IMR-90 (cell line): ENCODE measurements at regions not wholly inside any gene's neighbourhood (a gene's known extent, or its start where the extent isn't known, plus 50 kb on each side); places are given as distances from the start of the nearest gene placed in this dataset.

Experiments used
- ATAC-seq: fragments of 200-7000 bp; cut with Tn5 transposase; 2 replicates; pipeline ENCODE4 v1.9.1; 2020; ENCODE audit warnings: low read depth, mild to moderate bottlenecking, moderate library complexity
- BruUV-seq: library from RNA; stranded (reverse); fragments of 400-500 nt; replicated peaks from 2 replicates; lab custom pipeline; 2021; lab: Mats Ljungman, UMichigan
- CTCF ChIA-PET: fragments of 300-600 bp; formaldehyde crosslinking; extraction: SDS; loops from one replicate; lab custom pipeline; 2021; ENCODE audit warnings: antibody characterized with exemption; lab: Yijun Ruan, JAX
- POLR2A ChIA-PET: fragments of 300-600 bp; sonication (Branson Sonifier 250); formaldehyde crosslinking; loops from one replicate; lab custom pipeline; 2022; ENCODE audit warnings: antibody characterized with exemption; ENCODE audit not compliant: unreplicated experiment; lab: Charles Lee
- DNase-seq: peaks from one replicate; pipeline ENCODE4 v3.0.0; 2013
- H2AFZ ChIP-seq: replicated peaks from 2 replicates; pipeline ENCODE3; 2013; ENCODE audit warnings: low read length, mild to moderate bottlenecking; ENCODE audit not compliant: poor library complexity
- H2AK5ac ChIP-seq: 2 replicates; pipeline ENCODE4 v1.6.1; 2013; ENCODE audit warnings: low read depth, low read length, inconsistent platforms
- H2AK9ac ChIP-seq: replicated peaks from 2 replicates; pipeline ENCODE3; 2013; ENCODE audit warnings: mild to moderate bottlenecking, low read depth, low read length, moderate library complexity; ENCODE audit not compliant: poor library complexity
- H2BK120ac ChIP-seq: 2 replicates; pipeline ENCODE4 v1.6.1; 2013; ENCODE audit warnings: low read depth, low read length, inconsistent platforms
- H2BK15ac ChIP-seq: 3 replicates; pipeline ENCODE4 v1.6.1; 2013; ENCODE audit warnings: low read depth, low read length, inconsistent platforms
- H2BK20ac ChIP-seq: 2 replicates; pipeline ENCODE4 v1.6.1; 2013; ENCODE audit warnings: low read depth, mild to moderate bottlenecking, inconsistent platforms, low read length, moderate library complexity
- H2BK5ac ChIP-seq: 2 replicates; pipeline ENCODE4 v1.6.1; 2013; ENCODE audit warnings: mild to moderate bottlenecking, low read depth, low read length, inconsistent platforms; ENCODE audit not compliant: poor library complexity, severe bottlenecking
- H3K14ac ChIP-seq: replicated peaks from 2 replicates; pipeline ENCODE4 v1.6.1; 2013; ENCODE audit warnings: low read depth, low read length, inconsistent platforms
- H3K18ac ChIP-seq: 2 replicates; pipeline ENCODE4 v1.6.1; 2013; ENCODE audit warnings: low read depth, low read length, control low read depth
- H3K23ac ChIP-seq: 2 replicates; pipeline ENCODE4 v1.6.1; 2013; ENCODE audit warnings: low read depth, low read length, inconsistent platforms
- H3K27ac ChIP-seq: 2 replicates; pipeline ENCODE4 v1.5.1; 2013; ENCODE audit warnings: mild to moderate bottlenecking, control low read depth, low read length; ENCODE audit not compliant: insufficient read depth
- H3K27me3 ChIP-seq: 2 replicates; pipeline ENCODE4 v1.6.1; 2013; ENCODE audit warnings: low read length; ENCODE audit not compliant: control insufficient read depth, insufficient read depth
- H3K36me3 ChIP-seq: 2 replicates; pipeline ENCODE4 v1.6.1; 2013; ENCODE audit warnings: low read length, mixed read lengths; ENCODE audit not compliant: control insufficient read depth, insufficient read depth
- H3K4ac ChIP-seq: 2 replicates; pipeline ENCODE4 v1.6.1; 2013; ENCODE audit warnings: low read depth, low read length, inconsistent platforms
- H3K4me1 ChIP-seq: 2 replicates; pipeline ENCODE4 v1.6.1; 2013; ENCODE audit warnings: low read length, mixed read lengths; ENCODE audit not compliant: control insufficient read depth, insufficient read depth
- H3K4me2 ChIP-seq: 2 replicates; pipeline ENCODE4 v1.6.1; 2013; ENCODE audit warnings: low read depth, mild to moderate bottlenecking, control low read depth, low read length, moderate library complexity
- H3K4me3 ChIP-seq: 2 replicates; pipeline ENCODE4 v1.5.1; 2013; ENCODE audit warnings: low read depth, mild to moderate bottlenecking, control low read depth, low read length, moderate library complexity; ENCODE audit not compliant: insufficient read depth
- H3K56ac ChIP-seq: 2 replicates; pipeline ENCODE4 v1.6.1; 2013; ENCODE audit warnings: low read length, inconsistent platforms; ENCODE audit not compliant: insufficient read depth; ENCODE audit errors: extremely low read depth
- H3K79me1 ChIP-seq, 2 experiments: 2 replicates each; pipeline ENCODE4 v1.6.1; 2013; ENCODE audit warnings: low read length in 2 of 2, inconsistent platforms in 1 of 2, low read depth in 1 of 2
- H3K9ac ChIP-seq: 2 replicates; pipeline ENCODE4 v1.6.1; 2013; ENCODE audit warnings: low read depth, low read length, control low read depth
- H3K9me1 ChIP-seq: 2 replicates; pipeline ENCODE4 v1.6.1; 2013; ENCODE audit warnings: low read length, inconsistent platforms; ENCODE audit not compliant: insufficient read depth
- H3K9me3 ChIP-seq: 2 replicates; pipeline ENCODE4 v1.6.1; 2013; ENCODE audit warnings: low read length; ENCODE audit not compliant: control insufficient read depth, insufficient read depth
- H4K20me1 ChIP-seq: 2 replicates; pipeline ENCODE4 v1.6.1; 2013; ENCODE audit warnings: low read length, inconsistent platforms; ENCODE audit not compliant: insufficient read depth
- H4K5ac ChIP-seq: 2 replicates; pipeline ENCODE4 v1.6.1; 2013; ENCODE audit warnings: mild to moderate bottlenecking, low read depth, low read length, control low read depth
- H4K8ac ChIP-seq, 2 experiments: 2 replicates each; pipeline ENCODE4 v1.6.1; 2013; ENCODE audit warnings: low read depth in 2 of 2, low read length in 2 of 2, control low read depth in 1 of 2, inconsistent platforms in 1 of 2
- H4K91ac ChIP-seq: 2 replicates; pipeline ENCODE4 v1.6.1; 2013; ENCODE audit warnings: low read depth, low read length, inconsistent platforms; ENCODE audit not compliant: insufficient read depth
- BHLHE40 ChIP-seq: fragments of 150-350 bp; IDR thresholded peaks from 2 replicates; pipeline ENCODE4 v1.6.1; 2016; ENCODE audit warnings: mild to moderate bottlenecking, low read depth, low read length
- CEBPB ChIP-seq: IDR thresholded peaks from 2 replicates; pipeline ENCODE4 v1.6.1; 2012; ENCODE audit warnings: low read depth, low read length, improper control_type of control experiment
- CHD1 ChIP-seq: IDR thresholded peaks from 2 replicates; pipeline ENCODE4 v1.6.1; 2012; ENCODE audit warnings: low read depth, low read length, improper control_type of control experiment
- ELK1 ChIP-seq: fragments of 150-350 bp; IDR thresholded peaks from 2 replicates; pipeline ENCODE4 v1.6.1; 2016; ENCODE audit warnings: low read depth, mild to moderate bottlenecking, low read length, moderate library complexity, borderline replicate concordance
- FOS ChIP-seq: fragments of 150-350 bp; IDR thresholded peaks from 2 replicates; pipeline ENCODE4 v1.6.1; 2016; ENCODE audit warnings: low read depth, low read length
- MAFK ChIP-seq: IDR thresholded peaks from 2 replicates; pipeline ENCODE4 v1.6.1; 2012; ENCODE audit warnings: low read depth, low read length, improper control_type of control experiment
- MXI1 ChIP-seq: IDR thresholded peaks from 2 replicates; pipeline ENCODE4 v1.6.1; 2012; ENCODE audit warnings: low read depth, mild to moderate bottlenecking, low read length, moderate library complexity, borderline replicate concordance
- NFE2L2 ChIP-seq: fragments of 150-350 bp; IDR thresholded peaks from 2 replicates; pipeline ENCODE4 v1.6.1; 2016; ENCODE audit warnings: low read depth, mild to moderate bottlenecking, low read length
- POLR2A ChIP-seq: IDR thresholded peaks from 2 replicates; pipeline ENCODE4 v1.6.1; 2012; ENCODE audit warnings: mild to moderate bottlenecking, low read depth, low read length
- RAD21 ChIP-seq: IDR thresholded peaks from 2 replicates; pipeline ENCODE4 v1.6.1; 2012; ENCODE audit warnings: low read length, improper control_type of control experiment
- RCOR1 ChIP-seq: IDR thresholded peaks from 2 replicates; pipeline ENCODE4 v1.6.1; 2012; ENCODE audit warnings: mild to moderate bottlenecking, low read length, improper control_type of control experiment; ENCODE audit not compliant: insufficient replicate concordance
- RFX5 ChIP-seq: IDR thresholded peaks from 2 replicates; pipeline ENCODE4 v1.8.0; 2012; ENCODE audit warnings: low read depth, mild to moderate bottlenecking, low read length, moderate library complexity
- SMC3 ChIP-seq: fragments of 150-350 bp; IDR thresholded peaks from 2 replicates; pipeline ENCODE4 v1.6.1; 2016; ENCODE audit warnings: low read depth, mild to moderate bottlenecking, antibody characterized with exemption, low read length, moderate library complexity
- WGBS, 2 experiments: methylation state at CpG; one replicate each; pipeline versions ENCODE4 v1.1.5 to v1.1.7; 2013; ENCODE audit warnings: missing lambda C conversion rate in 2 of 2; ENCODE audit not compliant: insufficient read length in 1 of 2; ENCODE audit errors: extremely low coverage in 2 of 2; 5-methylcytosine and 5-hydroxymethylcytosine counted together
- dilution Hi-C: fragments of 300-500 bp; cut with HindIII; formaldehyde crosslinking; loops from one replicate; pipeline ENCODE4 v1.14.3; 2018; ENCODE audit warnings: low sequenced_read_pairs; ENCODE audit not compliant: unreplicated experiment
- in situ Hi-C: fragments of 300-500 bp; cut with MboI; formaldehyde crosslinking; loops from 3 replicates; pipeline ENCODE4 v1.14.3; 2019; ENCODE audit warnings: low sequenced_read_pairs, inconsistent platforms, mixed read lengths
- intact Hi-C: fragments of 100-400 bp; cut with micrococcal nuclease; formaldehyde crosslinking; loops from 2 replicates; pipeline ENCODE4 v1.10.0; 2022
- TF ChIP-seq, protein P1 (sequence below): conservative IDR thresholded peaks from 2 replicates; pipeline ENCODE4 v1.5.1; 2012; ENCODE audit warnings: mild to moderate bottlenecking, low read depth, low read length, improper control_type of control experiment
- TF ChIP-seq, protein P2 (sequence below): fragments of 150-350 bp; IDR thresholded peaks from 2 replicates; pipeline ENCODE4 v1.6.1; 2017; ENCODE audit warnings: mild to moderate bottlenecking, antibody characterized with exemption, low read length, low read depth

DNA sequence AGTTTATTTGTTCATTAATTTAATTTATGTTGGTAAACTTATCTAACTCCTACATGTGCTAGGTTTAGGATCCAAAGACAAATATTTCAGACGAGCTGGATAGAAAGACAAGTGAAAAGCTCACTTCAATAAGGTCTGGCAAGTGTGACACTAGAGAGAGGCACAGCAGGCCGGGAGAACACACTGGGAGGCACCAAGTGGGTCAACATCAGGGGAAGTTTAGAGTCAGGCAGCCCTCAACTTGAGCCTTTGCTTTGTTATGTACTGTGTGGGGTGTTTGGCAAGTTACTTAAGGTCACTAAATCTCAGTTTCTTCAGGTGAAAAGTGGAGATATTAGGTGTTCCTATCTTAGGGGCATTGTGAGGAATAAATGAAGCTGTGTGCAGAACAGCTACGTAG lies 214.4 kb downstream of the PCSK1 start:
- peaks cover 4 to 11% of the 10 kb centered on the region in 2 experiments; a peak in 2 of 4 replicates for H3K79me1 ChIP-seq
- peak overlapping the region; percentile 86 for H3K18ac ChIP-seq
- H3K36me3 ChIP-seq = no peaks in the 10 kb centered on the region
- no peak overlapping the region for H3K4me2 ChIP-seq
- intact Hi-C loops = no loop called here
- dilution Hi-C loops = no loop called here
- H3K23ac ChIP-seq = peak overlapping the region; percentile 55; the same call in 1 of the 2 replicates
- H2AK5ac ChIP-seq = peak overlapping the region; percentile 72
- peak overlapping the region; percentile 100 for H2BK5ac ChIP-seq
- ChIA-PET POLR2A (no interaction called here), CTCF (no interaction called here)
- no peak overlapping the region for H3K4me3 ChIP-seq
- H3K9ac ChIP-seq = no peak overlapping the region
- H3K4ac ChIP-seq = peak overlapping the region; percentile 69
- no peak overlapping the region for H2AFZ ChIP-seq
- H2BK120ac ChIP-seq = peak overlapping the region; percentile 67
- no peaks in the 10 kb centered on the region for H4K20me1 ChIP-seq
- TF ChIP-seq CEBPB (no peak), BHLHE40 (no peak), POLR2A (no peak), RAD21 (no peak), RCOR1 (no peak), NFE2L2 (no peak), SMC3 (no peak), MXI1 (no peak), FOS (no peak), CHD1 (no peak), RFX5 (no peak), ELK1 (no peak), MAFK (no peak)
- TF ChIP-seq, protein P1, sequence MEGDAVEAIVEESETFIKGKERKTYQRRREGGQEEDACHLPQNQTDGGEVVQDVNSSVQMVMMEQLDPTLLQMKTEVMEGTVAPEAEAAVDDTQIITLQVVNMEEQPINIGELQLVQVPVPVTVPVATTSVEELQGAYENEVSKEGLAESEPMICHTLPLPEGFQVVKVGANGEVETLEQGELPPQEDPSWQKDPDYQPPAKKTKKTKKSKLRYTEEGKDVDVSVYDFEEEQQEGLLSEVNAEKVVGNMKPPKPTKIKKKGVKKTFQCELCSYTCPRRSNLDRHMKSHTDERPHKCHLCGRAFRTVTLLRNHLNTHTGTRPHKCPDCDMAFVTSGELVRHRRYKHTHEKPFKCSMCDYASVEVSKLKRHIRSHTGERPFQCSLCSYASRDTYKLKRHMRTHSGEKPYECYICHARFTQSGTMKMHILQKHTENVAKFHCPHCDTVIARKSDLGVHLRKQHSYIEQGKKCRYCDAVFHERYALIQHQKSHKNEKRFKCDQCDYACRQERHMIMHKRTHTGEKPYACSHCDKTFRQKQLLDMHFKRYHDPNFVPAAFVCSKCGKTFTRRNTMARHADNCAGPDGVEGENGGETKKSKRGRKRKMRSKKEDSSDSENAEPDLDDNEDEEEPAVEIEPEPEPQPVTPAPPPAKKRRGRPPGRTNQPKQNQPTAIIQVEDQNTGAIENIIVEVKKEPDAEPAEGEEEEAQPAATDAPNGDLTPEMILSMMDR = no peak
- TF ChIP-seq, protein P2, sequence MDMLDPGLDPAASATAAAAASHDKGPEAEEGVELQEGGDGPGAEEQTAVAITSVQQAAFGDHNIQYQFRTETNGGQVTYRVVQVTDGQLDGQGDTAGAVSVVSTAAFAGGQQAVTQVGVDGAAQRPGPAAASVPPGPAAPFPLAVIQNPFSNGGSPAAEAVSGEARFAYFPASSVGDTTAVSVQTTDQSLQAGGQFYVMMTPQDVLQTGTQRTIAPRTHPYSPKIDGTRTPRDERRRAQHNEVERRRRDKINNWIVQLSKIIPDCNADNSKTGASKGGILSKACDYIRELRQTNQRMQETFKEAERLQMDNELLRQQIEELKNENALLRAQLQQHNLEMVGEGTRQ = no peak
- no peaks in the 10 kb centered on the region for H3K9me3 ChIP-seq
- H3K14ac ChIP-seq = peak overlapping the region; percentile 34
- no TSS peak for BruUV-seq
- peaks cover 6% of the 10 kb centered on the region; the same call in 1 of the 2 replicates for H3K9me1 ChIP-seq
- peak overlapping the region; percentile 50 for H4K5ac ChIP-seq
- no peak overlapping the region for H3K56ac ChIP-seq
- H4K8ac ChIP-seq = peak overlapping the region; percentile 32 to 76
- WGBS, 2 experiments = 100% methylated on average over 1 of the region's 3 CpGs; no CpG with 5 or more reads in 1 of the 2 experiments
- no peak for ATAC-seq
- peak overlapping the region; percentile 77 for H3K27ac ChIP-seq
- H2BK20ac ChIP-seq = peak overlapping the region; percentile 65
- peak overlapping the region; percentile 85 for H2BK15ac ChIP-seq
- in situ Hi-C loops = no loop called here
- no peak for DNase-seq
- no peak overlapping the region for H2AK9ac ChIP-seq
- H3K4me1 ChIP-seq = peaks cover 11% of the 10 kb centered on the region
- no peaks in the 10 kb centered on the region for H3K27me3 ChIP-seq
- H4K91ac ChIP-seq = peak overlapping the region; percentile 76
